ENCODE measurements at regions not wholly inside any gene's neighbourhood (a gene's known extent, or its start where the extent isn't known, plus 50 kb on each side); places are given as distances from the start of the nearest gene placed in this dataset.

GRCh38 chr16:60318486-60318885, 1584.4 kb upstream of the GOT2 start:
- H3K27me3 ChIP-seq (ENCODE audit: control insufficient read depth in 1 of 2, insufficient read depth in 2 of 2, low read length in 2 of 2) = no peaks in the 10 kb centered on the region
- H3K4me1 ChIP-seq (ENCODE audit: control insufficient read depth, insufficient read depth, low read length) = no peaks in the 10 kb centered on the region
- H3K9me3 ChIP-seq (ENCODE audit: control insufficient read depth in 2 of 2, low read length in 2 of 2) = no peaks in the 10 kb centered on the region
- no peak overlapping the region for H3K4me3 ChIP-seq (ENCODE audit: low read length in 2 of 2)
- no peak overlapping the region for H3K9ac ChIP-seq (ENCODE audit: low read length in 2 of 2)
- H3K36me3 ChIP-seq (ENCODE audit: control insufficient read depth in 2 of 2, insufficient read depth in 2 of 2, low read length in 2 of 2) = no peaks in the 10 kb centered on the region
- H3K27ac ChIP-seq (ENCODE audit: low read length) = no peak overlapping the region

- Histone ChIP-seq H3K36me3 (ENCODE audit: control insufficient read depth in 2 of 2, insufficient read depth in 2 of 2, low read length in 2 of 2) (no peaks in the 10 kb centered on the region), H3K27me3 (ENCODE audit: control insufficient read depth in 1 of 2, insufficient read depth in 2 of 2, low read length in 2 of 2) (no peaks in the 10 kb centered on the region), H3K4me3 (ENCODE audit: low read length in 2 of 2) (no peak overlapping the region), H3K27ac (ENCODE audit: low read length) (no peak overlapping the region), H3K9ac (ENCODE audit: low read length in 2 of 2) (no peak overlapping the region), H3K9me3 (ENCODE audit: control insufficient read depth in 2 of 2, low read length in 2 of 2) (no peaks in the 10 kb centered on the region), H3K4me1 (ENCODE audit: control insufficient read depth, insufficient read depth, low read length) (no peaks in the 10 kb centered on the region)
These were observed 1576.8 kb upstream of the GOT2 start for GRCh38 chr16:60310846-60311445.

DNA sequence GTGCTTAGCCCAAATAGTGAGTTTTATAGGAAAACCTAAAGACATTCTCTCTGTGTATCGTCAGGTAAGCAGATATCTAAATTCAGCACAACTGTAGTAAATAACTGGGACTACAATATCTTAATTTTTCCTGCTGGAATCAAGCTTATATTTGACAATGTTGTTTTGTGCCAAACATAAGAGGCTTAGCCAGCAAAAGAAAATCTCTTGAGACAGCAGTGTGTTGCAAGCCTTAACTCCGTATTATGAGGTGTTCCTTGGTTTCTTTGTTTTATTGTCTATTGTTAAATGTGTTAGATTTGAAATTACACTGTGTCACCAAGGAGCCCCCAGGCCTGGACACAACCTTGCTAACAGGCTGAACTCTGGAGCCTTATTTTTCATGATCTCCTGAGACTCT, 1570.6 kb upstream of the GOT2 start:
- no peak overlapping the region for H3K27ac ChIP-seq (ENCODE audit: low read length)
- no peaks in the 10 kb centered on the region for H3K36me3 ChIP-seq (ENCODE audit: control insufficient read depth in 2 of 2, insufficient read depth in 2 of 2, low read length in 2 of 2)
- no peaks in the 10 kb centered on the region for H3K27me3 ChIP-seq (ENCODE audit: control insufficient read depth in 1 of 2, insufficient read depth in 2 of 2, low read length in 2 of 2)
- H3K4me3 ChIP-seq (ENCODE audit: low read length in 2 of 2) = no peak overlapping the region
- H3K9ac ChIP-seq (ENCODE audit: low read length in 2 of 2) = no peak overlapping the region
- no peaks in the 10 kb centered on the region for H3K4me1 ChIP-seq (ENCODE audit: control insufficient read depth, insufficient read depth, low read length)
- H3K9me3 ChIP-seq (ENCODE audit: control insufficient read depth in 2 of 2, low read length in 2 of 2) = no peaks in the 10 kb centered on the region

DNA sequence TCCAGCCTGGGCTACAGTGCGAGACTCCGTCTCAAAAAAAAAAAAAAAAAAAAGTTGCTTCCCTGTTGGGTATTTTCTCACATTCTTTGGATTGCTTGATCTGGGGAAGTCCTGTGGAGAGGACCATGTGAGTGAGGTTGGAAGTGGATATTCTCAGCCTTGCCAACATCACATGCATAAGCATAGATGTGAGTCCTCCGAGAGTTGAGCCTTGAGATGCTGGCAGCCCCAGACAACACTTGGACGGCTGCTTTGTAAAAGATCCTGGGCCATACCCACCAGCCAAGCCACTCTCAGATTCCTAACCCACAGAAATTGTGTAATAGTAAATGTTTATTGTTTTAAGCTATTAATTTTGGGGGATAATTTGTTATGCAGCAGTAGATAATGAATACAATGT, 1570.0 kb upstream of the GOT2 start:
- Histone ChIP-seq H3K4me3 (ENCODE audit: low read length in 2 of 2) (no peak overlapping the region), H3K36me3 (ENCODE audit: control insufficient read depth in 2 of 2, insufficient read depth in 2 of 2, low read length in 2 of 2) (no peaks in the 10 kb centered on the region), H3K4me1 (ENCODE audit: control insufficient read depth, insufficient read depth, low read length) (no peaks in the 10 kb centered on the region), H3K27me3 (ENCODE audit: control insufficient read depth in 1 of 2, insufficient read depth in 2 of 2, low read length in 2 of 2) (no peaks in the 10 kb centered on the region), H3K27ac (ENCODE audit: low read length) (no peak overlapping the region), H3K9me3 (ENCODE audit: control insufficient read depth in 2 of 2, low read length in 2 of 2) (no peaks in the 10 kb centered on the region), H3K9ac (ENCODE audit: low read length in 2 of 2) (no peak overlapping the region)

GRCh38 chr16:60302676-60303075, 1568.6 kb upstream of the GOT2 start:
- H3K9ac ChIP-seq (ENCODE audit: low read length in 2 of 2) = no peak overlapping the region
- H3K36me3 ChIP-seq (ENCODE audit: control insufficient read depth in 2 of 2, insufficient read depth in 2 of 2, low read length in 2 of 2) = no peaks in the 10 kb centered on the region
- H3K4me3 ChIP-seq (ENCODE audit: low read length in 2 of 2) = no peak overlapping the region
- no peaks in the 10 kb centered on the region for H3K27me3 ChIP-seq (ENCODE audit: control insufficient read depth in 1 of 2, insufficient read depth in 2 of 2, low read length in 2 of 2)
- no peaks in the 10 kb centered on the region for H3K4me1 ChIP-seq (ENCODE audit: control insufficient read depth, insufficient read depth, low read length)
- no peaks in the 10 kb centered on the region for H3K9me3 ChIP-seq (ENCODE audit: control insufficient read depth in 2 of 2, low read length in 2 of 2)
- H3K27ac ChIP-seq (ENCODE audit: low read length) = no peak overlapping the region

DNA sequence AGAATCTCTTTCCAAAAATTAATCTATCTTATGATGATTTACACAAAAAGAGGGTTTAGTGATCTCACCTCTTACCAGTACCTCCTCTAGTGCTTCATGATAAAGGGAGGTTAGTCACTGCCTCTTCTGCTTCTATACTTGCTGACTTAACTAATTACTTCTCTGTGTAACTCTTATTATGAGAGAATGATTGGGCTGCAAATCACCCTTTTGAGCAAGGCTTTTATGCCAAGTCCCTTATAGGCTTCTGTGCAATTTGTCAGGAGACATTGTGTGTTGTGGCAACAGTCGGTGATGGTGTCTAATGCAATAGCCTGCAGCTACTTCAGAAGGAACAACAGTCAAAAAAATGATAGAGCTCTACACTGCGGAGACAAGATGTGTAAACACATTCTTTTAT, 1568.1 kb upstream of the GOT2 start:
- Histone ChIP-seq H3K9me3 (ENCODE audit: control insufficient read depth in 2 of 2, low read length in 2 of 2) (no peaks in the 10 kb centered on the region), H3K4me1 (ENCODE audit: control insufficient read depth, insufficient read depth, low read length) (no peaks in the 10 kb centered on the region), H3K4me3 (ENCODE audit: low read length in 2 of 2) (no peak overlapping the region), H3K27me3 (ENCODE audit: control insufficient read depth in 1 of 2, insufficient read depth in 2 of 2, low read length in 2 of 2) (no peaks in the 10 kb centered on the region), H3K36me3 (ENCODE audit: control insufficient read depth in 2 of 2, insufficient read depth in 2 of 2, low read length in 2 of 2) (no peaks in the 10 kb centered on the region), H3K27ac (ENCODE audit: low read length) (no peak overlapping the region), H3K9ac (ENCODE audit: low read length in 2 of 2) (no peak overlapping the region)

GRCh38 chr16:60299241-60299776, 1565.2 kb upstream of the GOT2 start:
- Histone ChIP-seq H3K4me1 (ENCODE audit: control insufficient read depth, insufficient read depth, low read length) (no peaks in the 10 kb centered on the region), H3K27me3 (ENCODE audit: control insufficient read depth in 1 of 2, insufficient read depth in 2 of 2, low read length in 2 of 2) (no peaks in the 10 kb centered on the region), H3K9ac (ENCODE audit: low read length in 2 of 2) (no peak overlapping the region), H3K36me3 (ENCODE audit: control insufficient read depth in 2 of 2, insufficient read depth in 2 of 2, low read length in 2 of 2) (no peaks in the 10 kb centered on the region), H3K27ac (ENCODE audit: low read length) (no peak overlapping the region), H3K9me3 (ENCODE audit: control insufficient read depth in 2 of 2, low read length in 2 of 2) (no peaks in the 10 kb centered on the region), H3K4me3 (ENCODE audit: low read length in 2 of 2) (no peak overlapping the region)

DNA sequence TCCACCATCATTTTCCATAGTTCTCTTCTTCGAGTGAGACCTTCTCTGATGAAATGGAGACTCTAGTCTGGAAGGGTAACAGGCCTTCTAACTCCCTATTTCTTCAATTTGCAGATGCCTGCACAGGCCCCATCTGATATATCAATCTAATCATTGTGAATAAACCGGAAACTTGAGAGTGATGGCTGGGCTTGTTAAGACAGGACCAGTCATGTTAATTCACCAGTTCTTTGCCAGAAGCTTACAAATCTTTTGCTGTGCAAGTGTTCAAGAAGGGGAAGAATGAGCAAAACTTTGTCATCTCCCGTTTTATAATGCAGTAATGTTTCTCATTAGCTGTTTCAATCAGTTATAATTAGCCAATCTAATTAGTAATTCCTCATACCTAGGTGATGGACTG, 1561.3 kb upstream of the GOT2 start:
- H3K27ac ChIP-seq (ENCODE audit: low read length) = no peak overlapping the region
- H3K36me3 ChIP-seq (ENCODE audit: control insufficient read depth in 2 of 2, insufficient read depth in 2 of 2, low read length in 2 of 2) = no peaks in the 10 kb centered on the region
- no peaks in the 10 kb centered on the region for H3K4me1 ChIP-seq (ENCODE audit: control insufficient read depth, insufficient read depth, low read length)
- H3K27me3 ChIP-seq (ENCODE audit: control insufficient read depth in 1 of 2, insufficient read depth in 2 of 2, low read length in 2 of 2) = no peaks in the 10 kb centered on the region
- no peak overlapping the region for H3K4me3 ChIP-seq (ENCODE audit: low read length in 2 of 2)
- H3K9ac ChIP-seq (ENCODE audit: low read length in 2 of 2) = no peak overlapping the region
- no peaks in the 10 kb centered on the region for H3K9me3 ChIP-seq (ENCODE audit: control insufficient read depth in 2 of 2, low read length in 2 of 2)

- H3K27ac ChIP-seq (ENCODE audit: low read length) = no peak overlapping the region
- no peak overlapping the region for H3K4me3 ChIP-seq (ENCODE audit: low read length in 2 of 2)
- no peaks in the 10 kb centered on the region for H3K4me1 ChIP-seq (ENCODE audit: control insufficient read depth, insufficient read depth, low read length)
- no peak overlapping the region for H3K9ac ChIP-seq (ENCODE audit: low read length in 2 of 2)
- H3K27me3 ChIP-seq (ENCODE audit: control insufficient read depth in 1 of 2, insufficient read depth in 2 of 2, low read length in 2 of 2) = no peaks in the 10 kb centered on the region
- H3K36me3 ChIP-seq (ENCODE audit: control insufficient read depth in 2 of 2, insufficient read depth in 2 of 2, low read length in 2 of 2) = no peaks in the 10 kb centered on the region
- H3K9me3 ChIP-seq (ENCODE audit: control insufficient read depth in 2 of 2, low read length in 2 of 2) = no peaks in the 10 kb centered on the region
These were observed 1551.7 kb upstream of the GOT2 start for GRCh38 chr16:60285794-60286193.

GRCh38 chr16:60279061-60279665, 1545.0 kb upstream of the GOT2 start:
- H3K27me3 ChIP-seq (ENCODE audit: control insufficient read depth in 1 of 2, insufficient read depth in 2 of 2, low read length in 2 of 2) = no peaks in the 10 kb centered on the region
- H3K36me3 ChIP-seq (ENCODE audit: control insufficient read depth in 2 of 2, insufficient read depth in 2 of 2, low read length in 2 of 2) = no peaks in the 10 kb centered on the region
- no peak overlapping the region for H3K9ac ChIP-seq (ENCODE audit: low read length in 2 of 2)
- no peaks in the 10 kb centered on the region for H3K9me3 ChIP-seq (ENCODE audit: control insufficient read depth in 2 of 2, low read length in 2 of 2)
- no peak overlapping the region for H3K27ac ChIP-seq (ENCODE audit: low read length)
- H3K4me3 ChIP-seq (ENCODE audit: low read length in 2 of 2) = no peak overlapping the region
- H3K4me1 ChIP-seq (ENCODE audit: control insufficient read depth, insufficient read depth, low read length) = no peaks in the 10 kb centered on the region

GRCh38 chr16:60274431-60275019, 1540.4 kb upstream of the GOT2 start:
- Histone ChIP-seq H3K4me3 (ENCODE audit: low read length in 2 of 2) (no peak overlapping the region), H3K4me1 (ENCODE audit: control insufficient read depth, insufficient read depth, low read length) (no peaks in the 10 kb centered on the region), H3K9me3 (ENCODE audit: control insufficient read depth in 2 of 2, low read length in 2 of 2) (no peaks in the 10 kb centered on the region), H3K27ac (ENCODE audit: low read length) (no peak overlapping the region), H3K9ac (ENCODE audit: low read length in 2 of 2) (no peak overlapping the region), H3K27me3 (ENCODE audit: control insufficient read depth in 1 of 2, insufficient read depth in 2 of 2, low read length in 2 of 2) (no peaks in the 10 kb centered on the region), H3K36me3 (ENCODE audit: control insufficient read depth in 2 of 2, insufficient read depth in 2 of 2, low read length in 2 of 2) (no peaks in the 10 kb centered on the region)
